GM23338 (cell line): ENCODE measurements at regions not wholly inside any gene's neighbourhood (a gene's known extent, or its start where the extent isn't known, plus 50 kb on each side); places are given as distances from the start of the nearest gene placed in this dataset.

Experiments used
- CREB1 ChIP-seq: fragments of 250-450 bp; sonication (Bioruptor Pico); IDR thresholded peaks from 2 replicates; pipeline ENCODE4 v1.5.0; 2020; ENCODE audit warnings: low read depth, mild to moderate bottlenecking, moderate library complexity
- EZH2 ChIP-seq: fragments of 200-600 bp; sonication (generic); IDR thresholded peaks from one replicate; pipeline ENCODE4 v1.8.0; 2017; ENCODE audit warnings: antibody characterized with exemption, mild to moderate bottlenecking, low read depth; ENCODE audit not compliant: unreplicated experiment
- EZH2phosphoT487 ChIP-seq: fragments of 200-600 bp; sonication (generic); IDR thresholded peaks from one replicate; pipeline ENCODE4 v1.8.1; 2018; ENCODE audit warnings: antibody characterized with exemption; ENCODE audit not compliant: unreplicated experiment
- JUNB ChIP-seq: IDR thresholded peaks from one replicate; pipeline ENCODE4 v1.6.1; 2016; ENCODE audit warnings: antibody characterized with exemption; ENCODE audit not compliant: unreplicated experiment
- NANOG ChIP-seq: IDR thresholded peaks from 2 replicates; pipeline ENCODE4 v1.6.1; 2016; ENCODE audit warnings: antibody characterized with exemption, borderline replicate concordance
- POLR2AphosphoS5 ChIP-seq: IDR thresholded peaks from 2 replicates; pipeline ENCODE4 v1.6.1; 2016; ENCODE audit warnings: antibody characterized with exemption, low read depth
- STAT1 ChIP-seq: IDR thresholded peaks from one replicate; pipeline ENCODE4 v1.6.1; 2016; ENCODE audit warnings: antibody characterized with exemption; ENCODE audit not compliant: unreplicated experiment
- ZNF114 ChIP-seq: fragments of 250-450 bp; sonication (Bioruptor Pico); IDR thresholded peaks from 2 replicates; pipeline ENCODE4 v1.5.0; 2020; ENCODE audit warnings: mild to moderate bottlenecking, moderate library complexity
- TF ChIP-seq, protein P1 (sequence below), 2 experiments: fragments of 200-600 bp in 1 of 2; sonication (generic) in 1 of 2; conservative IDR thresholded peaks; 2 replicates each; pipeline versions ENCODE4 v1.5.1 to v1.6.1; 2016 to 2017; ENCODE audit warnings: antibody characterized with exemption in 2 of 2, low read depth in 2 of 2, mild to moderate bottlenecking in 2 of 2, moderate library complexity in 1 of 2
- TF ChIP-seq, protein P2 (sequence below): IDR thresholded peaks from one replicate; pipeline ENCODE4 v1.6.1; 2018; ENCODE audit warnings: antibody characterized with exemption; ENCODE audit not compliant: unreplicated experiment

DNA sequence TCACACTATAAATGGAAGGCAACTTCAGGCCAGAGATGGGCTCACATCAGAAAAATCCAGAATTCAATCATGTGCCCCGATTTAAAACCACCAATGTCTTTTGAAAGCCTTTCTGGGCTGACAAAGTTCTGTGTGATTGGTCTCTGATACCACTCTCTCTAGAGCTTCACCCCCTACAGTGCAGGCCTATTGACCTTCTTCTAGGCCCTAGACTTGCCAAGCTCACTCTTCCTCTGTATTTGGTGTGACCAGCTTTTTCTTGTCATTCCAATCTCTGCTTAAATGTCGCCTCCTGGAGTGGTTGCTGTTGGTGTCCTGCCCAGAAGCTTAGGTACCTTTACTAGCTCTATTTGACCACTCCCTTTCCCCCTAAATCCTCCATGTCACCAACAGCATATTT, 78.7 kb downstream of the GCNT4 start:
- TF ChIP-seq, protein P1, sequence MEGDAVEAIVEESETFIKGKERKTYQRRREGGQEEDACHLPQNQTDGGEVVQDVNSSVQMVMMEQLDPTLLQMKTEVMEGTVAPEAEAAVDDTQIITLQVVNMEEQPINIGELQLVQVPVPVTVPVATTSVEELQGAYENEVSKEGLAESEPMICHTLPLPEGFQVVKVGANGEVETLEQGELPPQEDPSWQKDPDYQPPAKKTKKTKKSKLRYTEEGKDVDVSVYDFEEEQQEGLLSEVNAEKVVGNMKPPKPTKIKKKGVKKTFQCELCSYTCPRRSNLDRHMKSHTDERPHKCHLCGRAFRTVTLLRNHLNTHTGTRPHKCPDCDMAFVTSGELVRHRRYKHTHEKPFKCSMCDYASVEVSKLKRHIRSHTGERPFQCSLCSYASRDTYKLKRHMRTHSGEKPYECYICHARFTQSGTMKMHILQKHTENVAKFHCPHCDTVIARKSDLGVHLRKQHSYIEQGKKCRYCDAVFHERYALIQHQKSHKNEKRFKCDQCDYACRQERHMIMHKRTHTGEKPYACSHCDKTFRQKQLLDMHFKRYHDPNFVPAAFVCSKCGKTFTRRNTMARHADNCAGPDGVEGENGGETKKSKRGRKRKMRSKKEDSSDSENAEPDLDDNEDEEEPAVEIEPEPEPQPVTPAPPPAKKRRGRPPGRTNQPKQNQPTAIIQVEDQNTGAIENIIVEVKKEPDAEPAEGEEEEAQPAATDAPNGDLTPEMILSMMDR (conservative IDR thresholded peaks at IDR 0.05; ENCODE audit: low read depth in 2 of 2): no peak
- TF ChIP-seq POLR2AphosphoS5 (no peak), EZH2 (no peak), NANOG (no peak), JUNB (no peak), EZH2phosphoT487 (no peak), STAT1 (no peak), CREB1 (CRISPR knock-in tag) (no peak), ZNF114 (CRISPR knock-in tag) (no peak)
- TF ChIP-seq, protein P2, sequence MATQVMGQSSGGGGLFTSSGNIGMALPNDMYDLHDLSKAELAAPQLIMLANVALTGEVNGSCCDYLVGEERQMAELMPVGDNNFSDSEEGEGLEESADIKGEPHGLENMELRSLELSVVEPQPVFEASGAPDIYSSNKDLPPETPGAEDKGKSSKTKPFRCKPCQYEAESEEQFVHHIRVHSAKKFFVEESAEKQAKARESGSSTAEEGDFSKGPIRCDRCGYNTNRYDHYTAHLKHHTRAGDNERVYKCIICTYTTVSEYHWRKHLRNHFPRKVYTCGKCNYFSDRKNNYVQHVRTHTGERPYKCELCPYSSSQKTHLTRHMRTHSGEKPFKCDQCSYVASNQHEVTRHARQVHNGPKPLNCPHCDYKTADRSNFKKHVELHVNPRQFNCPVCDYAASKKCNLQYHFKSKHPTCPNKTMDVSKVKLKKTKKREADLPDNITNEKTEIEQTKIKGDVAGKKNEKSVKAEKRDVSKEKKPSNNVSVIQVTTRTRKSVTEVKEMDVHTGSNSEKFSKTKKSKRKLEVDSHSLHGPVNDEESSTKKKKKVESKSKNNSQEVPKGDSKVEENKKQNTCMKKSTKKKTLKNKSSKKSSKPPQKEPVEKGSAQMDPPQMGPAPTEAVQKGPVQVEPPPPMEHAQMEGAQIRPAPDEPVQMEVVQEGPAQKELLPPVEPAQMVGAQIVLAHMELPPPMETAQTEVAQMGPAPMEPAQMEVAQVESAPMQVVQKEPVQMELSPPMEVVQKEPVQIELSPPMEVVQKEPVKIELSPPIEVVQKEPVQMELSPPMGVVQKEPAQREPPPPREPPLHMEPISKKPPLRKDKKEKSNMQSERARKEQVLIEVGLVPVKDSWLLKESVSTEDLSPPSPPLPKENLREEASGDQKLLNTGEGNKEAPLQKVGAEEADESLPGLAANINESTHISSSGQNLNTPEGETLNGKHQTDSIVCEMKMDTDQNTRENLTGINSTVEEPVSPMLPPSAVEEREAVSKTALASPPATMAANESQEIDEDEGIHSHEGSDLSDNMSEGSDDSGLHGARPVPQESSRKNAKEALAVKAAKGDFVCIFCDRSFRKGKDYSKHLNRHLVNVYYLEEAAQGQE: no peak
